Nephron (organoid): ENCODE measurements at regions not wholly inside any gene's neighbourhood (a gene's known extent, or its start where the extent isn't known, plus 50 kb on each side); places are given as distances from the start of the nearest gene placed in this dataset.

Source experiments
- H3K27ac Mint-ChIP-seq, 3 experiments: 2 replicates each; pipeline ENCODE4 v1.8.0; 2020; ENCODE audit warnings: mixed read lengths in 3 of 3, mild to moderate bottlenecking in 2 of 3, moderate library complexity in 1 of 3
- H3K27me3 Mint-ChIP-seq: 2 replicates; pipeline ENCODE4 v1.8.0; 2021; ENCODE audit warnings: low read depth, mild to moderate bottlenecking, moderate library complexity, mixed read lengths
- H3K36me3 Mint-ChIP-seq: 2 replicates; pipeline ENCODE4 v1.8.0; 2020; ENCODE audit warnings: low read depth, mixed read lengths
- H3K4me1 Mint-ChIP-seq: 2 replicates; pipeline ENCODE4 v1.8.0; 2020; ENCODE audit warnings: mixed read lengths
- H3K4me3 Mint-ChIP-seq, 3 experiments: 2 replicates each; pipeline ENCODE4 v1.8.0; 2020; ENCODE audit warnings: mild to moderate bottlenecking in 3 of 3, mixed read lengths in 3 of 3, moderate library complexity in 2 of 3
- H3K9me3 Mint-ChIP-seq: 2 replicates; pipeline ENCODE4 v1.8.0; 2020; ENCODE audit warnings: mixed read lengths
- CTCF ChIP-seq, 3 experiments: fragments of 200-600 bp; sonication (generic); IDR thresholded peaks; one replicate each; pipeline ENCODE4 v1.5.0; 2021; ENCODE audit warnings: antibody characterized with exemption in 3 of 3; ENCODE audit not compliant: unreplicated experiment in 3 of 3

GRCh38 chr2:83376731-83377130 lies 1082.3 kb downstream of the SUCLG1 start:
- H3K36me3 Mint-ChIP-seq, result no peaks in the 10 kb centered on the region
- no peaks in the 10 kb centered on the region for H3K4me1 Mint-ChIP-seq
- no peak for TF ChIP-seq CTCF (IDR thresholded peaks at IDR 0.05; ENCODE audit: unreplicated experiment in 3 of 3)
- H3K27me3 Mint-ChIP-seq, result no peaks in the 10 kb centered on the region
- no peak overlapping the region for H3K4me3 Mint-ChIP-seq
- no peak overlapping the region for H3K27ac Mint-ChIP-seq
- H3K9me3 Mint-ChIP-seq, result peaks cover 18% of the 10 kb centered on the region

GRCh38 chr2:83370419-83370762 lies 1088.7 kb downstream of the SUCLG1 start:
- Mint-ChIP-seq H3K4me1 (no peaks in the 10 kb centered on the region), H3K27me3 (no peaks in the 10 kb centered on the region), H3K36me3 (no peaks in the 10 kb centered on the region), H3K9me3 (peaks cover 8% of the 10 kb centered on the region), H3K4me3 (no peak overlapping the region), H3K27ac (no peak overlapping the region)
- TF ChIP-seq CTCF (IDR thresholded peaks at IDR 0.05; ENCODE audit: unreplicated experiment in 3 of 3), result no peak

GRCh38 chr2:83369601-83370418 lies 1089.3 kb downstream of the SUCLG1 start:
- H3K4me3 Mint-ChIP-seq, result no peak overlapping the region
- H3K27ac Mint-ChIP-seq, result no peak overlapping the region
- H3K9me3 Mint-ChIP-seq, result peaks cover 8% of the 10 kb centered on the region
- no peaks in the 10 kb centered on the region for H3K36me3 Mint-ChIP-seq
- H3K27me3 Mint-ChIP-seq, result no peaks in the 10 kb centered on the region
- no peak for TF ChIP-seq CTCF (IDR thresholded peaks at IDR 0.05; ENCODE audit: unreplicated experiment in 3 of 3)
- no peaks in the 10 kb centered on the region for H3K4me1 Mint-ChIP-seq

- TF ChIP-seq CTCF (IDR thresholded peaks at IDR 0.05; ENCODE audit: unreplicated experiment in 3 of 3), result no peak
- H3K4me1 Mint-ChIP-seq, result no peaks in the 10 kb centered on the region
- peaks cover 8% of the 10 kb centered on the region for H3K9me3 Mint-ChIP-seq
- H3K27ac Mint-ChIP-seq, result peak overlapping the region in 1 of 3 experiments; percentile 37
- H3K27me3 Mint-ChIP-seq, result no peaks in the 10 kb centered on the region
- no peak overlapping the region for H3K4me3 Mint-ChIP-seq
- no peaks in the 10 kb centered on the region for H3K36me3 Mint-ChIP-seq
Measured at GRCh38 chr2:83368916-83369315, 1090.2 kb downstream of the SUCLG1 start.

GRCh38 chr2:83368461-83368860 lies 1090.6 kb downstream of the SUCLG1 start:
- no peak for TF ChIP-seq CTCF (IDR thresholded peaks at IDR 0.05; ENCODE audit: unreplicated experiment in 3 of 3)
- no peak overlapping the region for H3K4me3 Mint-ChIP-seq
- H3K36me3 Mint-ChIP-seq, result no peaks in the 10 kb centered on the region
- no peaks in the 10 kb centered on the region for H3K4me1 Mint-ChIP-seq
- H3K27ac Mint-ChIP-seq, result peak overlapping the region in 1 of 3 experiments; percentile 37
- H3K27me3 Mint-ChIP-seq, result no peaks in the 10 kb centered on the region
- H3K9me3 Mint-ChIP-seq, result peaks cover 6% of the 10 kb centered on the region

GRCh38 chr2:83365476-83365875 lies 1093.6 kb downstream of the SUCLG1 start:
- Mint-ChIP-seq H3K4me3 (no peak overlapping the region), H3K27ac (no peak overlapping the region), H3K4me1 (no peaks in the 10 kb centered on the region), H3K36me3 (no peaks in the 10 kb centered on the region), H3K27me3 (no peaks in the 10 kb centered on the region), H3K9me3 (peaks cover 3% of the 10 kb centered on the region)
- TF ChIP-seq CTCF (IDR thresholded peaks at IDR 0.05; ENCODE audit: unreplicated experiment in 3 of 3), result no peak
